Natural killer cell (primary cell): ENCODE measurements at regions not wholly inside any gene's neighbourhood (a gene's known extent, or its start where the extent isn't known, plus 50 kb on each side); places are given as distances from the start of the nearest gene placed in this dataset.

Experiments used
- ATAC-seq, 3 donors: fragments of 150-1000 bp in 2 of 3; fragments of 200-7000 bp in 1 of 3; cut with Tn5 transposase; 1 replicate in 1 of 3; 2 replicates in 2 of 3; pipeline ENCODE4 v1.10.0; 2021; ENCODE audit warnings: mild to moderate bottlenecking in 2 of 3, moderate library complexity in 2 of 3
- DNase-seq, 2 donors: peaks; one replicate each; pipeline versions ENCODE4 v3.0.0 to v3.0.0-alpha.2; 2013 to 2021; ENCODE audit warnings: mixed read lengths in 1 of 2
- H3K27ac ChIP-seq: one replicate; pipeline ENCODE4 v1.5.1; 2013; ENCODE audit warnings: mild to moderate bottlenecking, low read length
- H3K27me3 ChIP-seq: one replicate; pipeline ENCODE4 v1.6.1; 2013; ENCODE audit warnings: low read length; ENCODE audit not compliant: control insufficient read depth, insufficient read depth
- H3K36me3 ChIP-seq: one replicate; pipeline ENCODE4 v1.6.1; 2013; ENCODE audit warnings: low read length; ENCODE audit not compliant: control insufficient read depth, insufficient read depth
- H3K4me1 ChIP-seq: one replicate; pipeline ENCODE4 v1.6.1; 2013; ENCODE audit warnings: low read length; ENCODE audit not compliant: control insufficient read depth, insufficient read depth
- H3K4me3 ChIP-seq: one replicate; pipeline ENCODE4 v1.5.1; 2013; ENCODE audit warnings: low read length
- H3K9me3 ChIP-seq: one replicate; pipeline ENCODE4 v1.6.1; 2013; ENCODE audit warnings: low read length; ENCODE audit not compliant: control insufficient read depth, insufficient read depth
- H3K27ac Mint-ChIP-seq, 2 donors: one replicate each; pipeline ENCODE4 v1.8.0; 2022; ENCODE audit warnings: mild to moderate bottlenecking in 2 of 2, mixed read lengths in 2 of 2, moderate library complexity in 1 of 2
- H3K27me3 Mint-ChIP-seq, 2 donors: one replicate each; pipeline ENCODE4 v1.8.0; 2022; ENCODE audit warnings: low read depth in 2 of 2, mixed read lengths in 2 of 2
- H3K36me3 Mint-ChIP-seq: one replicate; pipeline ENCODE4 v1.8.0; 2022; ENCODE audit warnings: mixed read lengths
- H3K4me1 Mint-ChIP-seq, 2 donors: one replicate each; pipeline ENCODE4 v1.8.0; 2022; ENCODE audit warnings: mixed read lengths in 2 of 2
- H3K4me3 Mint-ChIP-seq: one replicate; pipeline ENCODE4 v1.8.0; 2022; ENCODE audit warnings: mild to moderate bottlenecking, moderate library complexity, mixed read lengths
- H3K9me3 Mint-ChIP-seq, 2 donors: one replicate each; pipeline ENCODE4 v1.8.0; 2022; ENCODE audit warnings: mixed read lengths in 2 of 2
- CTCF ChIP-seq: fragments of 200-600 bp; IDR thresholded peaks from one replicate; pipeline ENCODE4 v1.8.0; 2022; ENCODE audit warnings: antibody characterized with exemption
- WGBS: methylation state at CpG from one replicate; pipeline ENCODE4 v1.1.7; 2013; ENCODE audit warnings: missing lambda C conversion rate; ENCODE audit not compliant: insufficient coverage; 5-methylcytosine and 5-hydroxymethylcytosine counted together
- intact Hi-C: fragments of 100-400 bp; cut with micrococcal nuclease; formaldehyde crosslinking; loops from one replicate; pipeline ENCODE4 v1.14.2; 2022

- Histone ChIP-seq H3K4me1 (no peaks in the 10 kb centered on the region), H3K9me3 (no peaks in the 10 kb centered on the region), H3K4me3 (no peak overlapping the region), H3K36me3 (no peaks in the 10 kb centered on the region), H3K27ac (no peak overlapping the region), H3K27me3 (no peaks in the 10 kb centered on the region)
- ATAC-seq, result no peak
- no peak overlapping the region for H3K27ac Mint-ChIP-seq
- H3K4me1 Mint-ChIP-seq, result no peaks in the 10 kb centered on the region
- H3K4me3 Mint-ChIP-seq, result no peak overlapping the region
- WGBS, result 86% methylated on average over 4 of the region's 4 CpGs
- no peaks in the 10 kb centered on the region for H3K36me3 Mint-ChIP-seq
- peaks cover 22 to 31% of the 10 kb centered on the region in 2 donors for H3K27me3 Mint-ChIP-seq
- no peak for TF ChIP-seq CTCF
- no peaks in the 10 kb centered on the region for H3K9me3 Mint-ChIP-seq
- intact Hi-C loops, result no loop called here
- DNase-seq, result no peak
Observed at GRCh38 chr7:25665374-25665773, 437.1 kb upstream of the NPVF start.

DNA sequence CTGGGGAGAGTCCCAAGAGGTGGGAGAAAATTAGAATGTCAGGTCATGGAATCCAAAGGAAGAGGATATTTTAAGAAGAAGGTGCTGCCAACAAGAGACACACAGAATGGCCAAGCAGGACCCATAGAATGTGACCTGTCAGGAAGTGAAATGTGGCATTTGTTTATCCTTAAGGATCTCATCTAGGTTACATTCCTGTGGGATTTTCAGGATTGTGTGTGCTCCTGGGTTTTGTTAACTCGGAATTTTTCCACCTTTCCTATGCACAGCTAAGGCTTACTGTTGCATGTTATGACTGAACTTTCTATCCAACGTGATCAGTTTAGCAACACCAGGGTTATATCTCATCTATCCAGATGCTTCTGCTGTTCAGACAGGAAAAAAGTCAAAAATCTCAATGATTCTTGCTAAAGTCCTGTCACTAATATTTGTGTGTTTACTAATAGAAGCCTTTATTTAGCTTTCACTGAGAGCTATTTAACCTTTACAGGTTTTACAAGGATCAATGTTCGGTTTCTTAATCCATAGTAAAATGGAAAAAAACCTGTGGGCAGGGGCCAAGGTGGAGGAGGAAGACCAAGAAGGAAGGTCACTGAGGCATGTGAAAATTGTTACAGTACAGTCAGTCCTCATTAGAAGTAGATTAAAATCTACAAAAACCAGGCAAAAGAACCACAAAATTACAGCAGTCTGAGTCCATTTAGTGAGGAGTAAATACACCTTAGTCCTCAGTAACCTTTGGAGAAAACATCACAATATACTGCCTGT, 437.8 kb upstream of the NPVF start:
- TF ChIP-seq CTCF, result no peak
- Histone ChIP-seq H3K27ac (no peak overlapping the region), H3K4me1 (no peaks in the 10 kb centered on the region), H3K9me3 (no peaks in the 10 kb centered on the region), H3K27me3 (no peaks in the 10 kb centered on the region), H3K36me3 (no peaks in the 10 kb centered on the region), H3K4me3 (no peak overlapping the region)
- Mint-ChIP-seq H3K27me3 (peaks cover 22 to 31% of the 10 kb centered on the region in 2 donors), H3K27ac (no peak overlapping the region), H3K4me3 (no peak overlapping the region), H3K36me3 (no peaks in the 10 kb centered on the region), H3K4me1 (no peaks in the 10 kb centered on the region), H3K9me3 (no peaks in the 10 kb centered on the region)
- WGBS, result 65% methylated on average over 3 of the region's 3 CpGs
- DNase-seq (no peak), ATAC-seq (no peak)
- intact Hi-C loops, result no loop called here

- Mint-ChIP-seq H3K4me3 (no peak overlapping the region), H3K36me3 (no peaks in the 10 kb centered on the region), H3K9me3 (no peaks in the 10 kb centered on the region), H3K27me3 (peaks cover 22 to 31% of the 10 kb centered on the region in 2 donors), H3K4me1 (no peaks in the 10 kb centered on the region), H3K27ac (no peak overlapping the region)
- WGBS, result 100% methylated on average over 2 of the region's 2 CpGs
- intact Hi-C loops, result no loop called here
- no peaks in the 10 kb centered on the region for H3K27me3 ChIP-seq
- no peak for TF ChIP-seq CTCF
- no peaks in the 10 kb centered on the region for H3K36me3 ChIP-seq
- DNase-seq (no peak), ATAC-seq (no peak)
- H3K9me3 ChIP-seq, result no peaks in the 10 kb centered on the region
- H3K4me3 ChIP-seq, result no peak overlapping the region
- no peak overlapping the region for H3K27ac ChIP-seq
- H3K4me1 ChIP-seq, result no peaks in the 10 kb centered on the region
Observed at GRCh38 chr7:25666671-25667060, 438.4 kb upstream of the NPVF start.

DNA sequence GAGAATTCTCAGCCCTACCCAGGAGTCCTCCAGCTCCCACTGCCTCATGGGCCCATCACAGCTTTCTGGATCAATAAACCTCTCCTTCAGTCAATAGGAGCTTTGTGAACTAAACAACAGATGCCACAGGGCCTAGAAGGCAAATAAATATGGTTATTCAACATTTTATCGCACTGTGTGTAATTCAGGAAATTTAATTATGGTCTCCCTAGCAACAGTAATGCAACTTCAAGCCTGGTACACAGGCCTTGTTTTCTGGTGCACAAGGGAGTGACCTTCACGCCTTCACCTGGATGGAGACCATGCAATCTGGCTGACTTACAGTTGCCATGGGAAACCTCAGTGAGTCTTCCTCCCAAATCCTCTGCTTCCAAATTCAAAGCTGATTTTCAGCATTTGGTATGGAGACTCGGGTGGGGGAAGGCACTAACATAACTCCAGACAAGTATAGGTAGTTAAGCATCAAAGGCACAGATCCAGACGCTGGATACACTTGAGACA, 441.0 kb upstream of the NPVF start:
- Histone ChIP-seq H3K9me3 (no peaks in the 10 kb centered on the region), H3K27me3 (no peaks in the 10 kb centered on the region), H3K36me3 (no peaks in the 10 kb centered on the region), H3K27ac (no peak overlapping the region), H3K4me1 (no peaks in the 10 kb centered on the region), H3K4me3 (no peak overlapping the region)
- Mint-ChIP-seq H3K36me3 (no peaks in the 10 kb centered on the region), H3K27ac (no peak overlapping the region), H3K4me3 (no peak overlapping the region), H3K4me1 (no peaks in the 10 kb centered on the region), H3K27me3 (peaks cover 13 to 17% of the 10 kb centered on the region in 2 donors), H3K9me3 (no peaks in the 10 kb centered on the region)
- 84% methylated on average over 4 of the region's 4 CpGs for WGBS
- TF ChIP-seq CTCF, result no peak
- ATAC-seq, result no peak
- intact Hi-C loops, result no loop called here
- no peak for DNase-seq
